MM.1S (cell line): ENCODE measurements at regions not wholly inside any gene's neighbourhood (a gene's known extent, or its start where the extent isn't known, plus 50 kb on each side); places are given as distances from the start of the nearest gene placed in this dataset.

Experiments
- DNase-seq: peaks from one replicate; pipeline ENCODE4 v3.0.0-alpha.2; 2015
- H2AFZ ChIP-seq: fragments of 300-600 bp; sonication (generic); 2 replicates; pipeline ENCODE4 v1.6.0; 2016; ENCODE audit warnings: antibody characterized with exemption, low read length
- H3F3A ChIP-seq: fragments of 300-600 bp; sonication (generic); 2 replicates; pipeline ENCODE4 v1.6.1; 2016; ENCODE audit warnings: mild to moderate bottlenecking, antibody characterized with exemption, low read length, moderate library complexity, mixed read lengths; ENCODE audit not compliant: insufficient read depth
- H3K27ac ChIP-seq: fragments of 300-600 bp; sonication (generic); 2 replicates; pipeline ENCODE4 v1.5.1; 2016; ENCODE audit warnings: mild to moderate bottlenecking, low read length
- H3K27me3 ChIP-seq: fragments of 300-600 bp; sonication (generic); replicated peaks from 2 replicates; pipeline ENCODE4 v1.6.0; 2016; ENCODE audit warnings: low read length; ENCODE audit not compliant: insufficient read depth
- H3K36me3 ChIP-seq: fragments of 300-600 bp; sonication (generic); replicated peaks from 2 replicates; pipeline ENCODE4 v1.6.1; 2016; ENCODE audit warnings: mild to moderate bottlenecking, low read length, mixed read lengths; ENCODE audit not compliant: insufficient read depth
- H3K4me1 ChIP-seq: fragments of 300-600 bp; sonication (generic); 2 replicates; pipeline ENCODE4 v1.6.1; 2016; ENCODE audit warnings: low read length, mixed read lengths
- H3K4me2 ChIP-seq: fragments of 300-600 bp; sonication (generic); 2 replicates; pipeline ENCODE4 v1.6.0; 2016; ENCODE audit warnings: low read depth, low read length
- H3K4me3 ChIP-seq: fragments of 300-600 bp; sonication (generic); 2 replicates; pipeline ENCODE4 v1.5.1; 2016; ENCODE audit warnings: low read length, mixed read lengths
- H3K79me2 ChIP-seq: fragments of 300-600 bp; sonication (generic); 2 replicates; pipeline ENCODE4 v1.6.1; 2016; ENCODE audit warnings: mixed run types, low read length, mixed read lengths
- H3K9ac ChIP-seq: fragments of 300-600 bp; sonication (generic); 2 replicates; pipeline ENCODE4 v1.6.1; 2016; ENCODE audit warnings: low read length, mixed read lengths
- H3K9me2 ChIP-seq: fragments of 300-600 bp; sonication (generic); replicated peaks from 2 replicates; pipeline ENCODE4 v1.6.1; 2016; ENCODE audit warnings: mild to moderate bottlenecking, low read length, mixed read lengths; ENCODE audit not compliant: insufficient read depth
- H3K9me3 ChIP-seq: fragments of 300-600 bp; sonication (generic); replicated peaks from 2 replicates; pipeline ENCODE4 v1.6.1; 2016; ENCODE audit warnings: mild to moderate bottlenecking, low read length, mixed read lengths; ENCODE audit not compliant: insufficient read depth
- H4K20me1 ChIP-seq: fragments of 300-600 bp; sonication (generic); 2 replicates; pipeline ENCODE4 v1.6.1; 2016; ENCODE audit warnings: mild to moderate bottlenecking, low read length, moderate library complexity, mixed read lengths; ENCODE audit not compliant: insufficient read depth
- CTCF ChIP-seq: fragments of 300-600 bp; sonication (generic); IDR thresholded peaks from 2 replicates; pipeline ENCODE4 v1.5.1; 2016; ENCODE audit warnings: antibody characterized with exemption, low read length, mixed read lengths
- EZH2 ChIP-seq: fragments of 300-600 bp; sonication (generic); optimal IDR thresholded peaks from 2 replicates; pipeline ENCODE3; 2017; ENCODE audit warnings: low read depth, mild to moderate bottlenecking, antibody characterized with exemption, low read length, mixed read lengths
- EZH2phosphoT487 ChIP-seq: fragments of 300-600 bp; sonication (generic); IDR thresholded peaks from 2 replicates; pipeline ENCODE4 v1.6.1; 2018; ENCODE audit warnings: antibody characterized with exemption, low read length

GRCh38 chr5:85293145-85293785, 908.6 kb upstream of the EDIL3 start:
- H3K27me3 ChIP-seq = no peaks in the 10 kb centered on the region
- H3K36me3 ChIP-seq = no peaks in the 10 kb centered on the region
- H3F3A ChIP-seq = no peaks in the 10 kb centered on the region
- H3K9ac ChIP-seq = no peak overlapping the region
- H3K27ac ChIP-seq = no peak overlapping the region
- H3K4me3 ChIP-seq = no peak overlapping the region
- no peak for DNase-seq
- TF ChIP-seq EZH2phosphoT487 (no peak), CTCF (no peak), EZH2 (no peak)
- no peak overlapping the region for H3K4me2 ChIP-seq
- no peaks in the 10 kb centered on the region for H3K79me2 ChIP-seq
- H3K9me3 ChIP-seq = no peaks in the 10 kb centered on the region
- H3K4me1 ChIP-seq = no peaks in the 10 kb centered on the region
- H3K9me2 ChIP-seq = no peaks in the 10 kb centered on the region
- H4K20me1 ChIP-seq = no peaks in the 10 kb centered on the region
- no peak overlapping the region for H2AFZ ChIP-seq

- Histone ChIP-seq H4K20me1 (no peaks in the 10 kb centered on the region), H3K79me2 (no peaks in the 10 kb centered on the region), H3K9ac (no peak overlapping the region), H3K4me3 (no peak overlapping the region), H3K36me3 (no peaks in the 10 kb centered on the region), H3K9me3 (no peaks in the 10 kb centered on the region; the same call in 1 of the 2 replicates), H3K4me2 (no peak overlapping the region), H3K4me1 (no peaks in the 10 kb centered on the region), H3K27ac (no peak overlapping the region), H3K9me2 (no peaks in the 10 kb centered on the region), H3F3A (no peaks in the 10 kb centered on the region), H2AFZ (no peak overlapping the region), H3K27me3 (no peaks in the 10 kb centered on the region)
- DNase-seq = no peak
- TF ChIP-seq EZH2phosphoT487 (no peak), CTCF (no peak), EZH2 (no peak)
Observed at GRCh38 chr5:85304524-85304923, 919.8 kb upstream of the EDIL3 start.

- Histone ChIP-seq H2AFZ (no peak overlapping the region), H3K9me2 (no peaks in the 10 kb centered on the region), H3K4me2 (no peak overlapping the region), H3K27me3 (no peaks in the 10 kb centered on the region), H3K4me1 (no peaks in the 10 kb centered on the region), H4K20me1 (no peaks in the 10 kb centered on the region), H3K9me3 (no peaks in the 10 kb centered on the region), H3K36me3 (no peaks in the 10 kb centered on the region), H3K79me2 (no peaks in the 10 kb centered on the region), H3K4me3 (no peak overlapping the region), H3F3A (no peaks in the 10 kb centered on the region), H3K9ac (no peak overlapping the region), H3K27ac (no peak overlapping the region)
- TF ChIP-seq CTCF (no peak), EZH2phosphoT487 (no peak), EZH2 (no peak)
- no peak for DNase-seq
Observed at GRCh38 chr5:85305766-85306165, 921.1 kb upstream of the EDIL3 start.
